Endothelial cell of umbilical vein (primary cell): ENCODE measurements at regions not wholly inside any gene's neighbourhood (a gene's known extent, or its start where the extent isn't known, plus 50 kb on each side); places are given as distances from the start of the nearest gene placed in this dataset.

Experiments
- BruUV-seq: library from RNA; stranded (reverse); fragments of 400-500 nt; replicated peaks from 2 replicates; lab custom pipeline; 2021; lab: Mats Ljungman, UMichigan
- CTCF ChIA-PET: fragments of 300-600, 350-600 bp; sonication (Branson Sonifier 250); formaldehyde crosslinking; loops from one replicate; lab custom pipeline; 2021; ENCODE audit warnings: antibody characterized with exemption, inconsistent platforms; lab: Charles Lee
- POLR2A ChIA-PET: fragments of 300-600, 350-600 bp; sonication (Branson Sonifier 250); formaldehyde crosslinking; loops from one replicate; lab custom pipeline; 2021; ENCODE audit warnings: antibody characterized with exemption, inconsistent platforms; lab: Charles Lee
- DNase-seq: peaks from one replicate; pipeline ENCODE4 v3.0.0-alpha.2; 2011; ENCODE audit warnings: low read depth, low spot score
- FAIRE-seq: peaks from 2 replicates; lab custom pipeline; 2011; peaks lifted over from hg19 to GRCh38; lab: Jason Lieb, UNC
- H2AFZ ChIP-seq: 2 replicates; pipeline ENCODE4 v1.6.0; 2012; ENCODE audit warnings: low read depth, low read length, control low read depth, inconsistent platforms
- H3K27ac ChIP-seq: 2 replicates; pipeline ENCODE4 v1.5.1; 2011; ENCODE audit warnings: low read depth, mild to moderate bottlenecking, control low read depth, low read length, moderate library complexity; ENCODE audit not compliant: insufficient read depth
- H3K27me3 ChIP-seq, 2 experiments: 2 replicates each; pipeline versions ENCODE4 v1.6.0 to v1.6.1; 2011; ENCODE audit warnings: low read length in 2 of 2, mixed read lengths in 1 of 2; ENCODE audit not compliant: control insufficient read depth in 2 of 2, insufficient read depth in 2 of 2
- H3K36me3 ChIP-seq, 2 experiments: 2 replicates in 1 of 2; 3 replicates in 1 of 2; pipeline ENCODE4 v1.5.1; 2011; ENCODE audit warnings: low read length in 2 of 2, mild to moderate bottlenecking in 1 of 2, moderate library complexity in 1 of 2; ENCODE audit not compliant: control insufficient read depth in 2 of 2, insufficient read depth in 2 of 2; ENCODE audit errors: extremely low read depth in 1 of 2
- H3K4me1 ChIP-seq: 3 replicates; pipeline ENCODE4 v1.5.1; 2011; ENCODE audit warnings: mild to moderate bottlenecking, low read length; ENCODE audit not compliant: control insufficient read depth, insufficient read depth; ENCODE audit errors: extremely low read depth
- H3K4me2 ChIP-seq: 2 replicates; pipeline ENCODE4 v1.6.1; 2011; ENCODE audit warnings: low read length, control low read depth, mixed read lengths; ENCODE audit not compliant: insufficient read depth
- H3K4me3 ChIP-seq, 3 experiments: fragments of 200-600 bp in 1 of 3; sonication (generic), shearing (Covaris generic) in 1 of 3; replicated peaks in 1 of 3; 2 replicates each; pipeline ENCODE4 v1.5.1; 2011 to 2016; ENCODE audit warnings: control low read depth in 3 of 3, low read length in 3 of 3, mild to moderate bottlenecking in 2 of 3, inconsistent platforms in 1 of 3, low read depth in 1 of 3, moderate library complexity in 1 of 3; ENCODE audit not compliant: insufficient read depth in 1 of 3
- H3K79me2 ChIP-seq: 2 replicates; pipeline ENCODE4 v1.6.0; 2012; ENCODE audit warnings: low read length, inconsistent platforms; ENCODE audit not compliant: control insufficient read depth, insufficient read depth
- H3K9ac ChIP-seq: replicated peaks from 2 replicates; pipeline ENCODE3; 2011; ENCODE audit warnings: low read length, control low read depth; ENCODE audit not compliant: insufficient read depth; ENCODE audit errors: extremely low read depth
- H3K9me1 ChIP-seq: replicated peaks from 3 replicates; pipeline ENCODE4 v1.6.0; 2011; ENCODE audit warnings: mild to moderate bottlenecking, low read length; ENCODE audit not compliant: control insufficient read depth, insufficient read depth; ENCODE audit errors: extremely low read depth
- H3K9me3 ChIP-seq: replicated peaks from 2 replicates; pipeline ENCODE4 v1.5.1; 2012; ENCODE audit warnings: low read length, inconsistent platforms; ENCODE audit not compliant: control insufficient read depth, insufficient read depth
- H4K20me1 ChIP-seq: replicated peaks from 2 replicates; pipeline ENCODE3; 2011; ENCODE audit warnings: mild to moderate bottlenecking, low read length; ENCODE audit not compliant: control insufficient read depth, insufficient read depth; ENCODE audit errors: extremely low read depth
- CTCF ChIP-seq, 2 donors: IDR thresholded peaks; 1 replicate in 1 of 2; 2 replicates in 1 of 2; pipeline ENCODE4 v1.5.1; 2011; ENCODE audit warnings: low read length in 2 of 2, mild to moderate bottlenecking in 2 of 2, moderate library complexity in 2 of 2, control low read depth in 1 of 2, inconsistent platforms in 1 of 2, low read depth in 1 of 2; ENCODE audit not compliant: insufficient read depth in 1 of 2; ENCODE audit errors: extremely low read depth in 1 of 2
- EZH2 ChIP-seq: IDR thresholded peaks from 2 replicates; pipeline ENCODE4 v1.6.1; 2012; ENCODE audit warnings: borderline replicate concordance, low read depth, mild to moderate bottlenecking, moderate library complexity, low read length, inconsistent platforms; ENCODE audit not compliant: severe bottlenecking
- FOS ChIP-seq: IDR thresholded peaks from 2 replicates; pipeline ENCODE4 v1.6.1; 2011; ENCODE audit warnings: mild to moderate bottlenecking, low read length, moderate library complexity, borderline replicate concordance; ENCODE audit not compliant: insufficient read depth
- GATA2 ChIP-seq: IDR thresholded peaks from 2 replicates; pipeline ENCODE4 v1.7.0; 2011; ENCODE audit warnings: low read depth, mild to moderate bottlenecking, moderate library complexity, mixed read lengths, low read length; ENCODE audit not compliant: insufficient read length, insufficient read depth
- JUN ChIP-seq: IDR thresholded peaks from 2 replicates; pipeline ENCODE4 v1.6.1; 2011; ENCODE audit warnings: borderline replicate concordance, low read depth; ENCODE audit not compliant: insufficient read length, insufficient read depth
- MAX ChIP-seq: IDR thresholded peaks from 2 replicates; pipeline ENCODE4 v1.6.1; 2011; ENCODE audit not compliant: insufficient read depth, insufficient read length
- MYC ChIP-seq: IDR thresholded peaks from one replicate; pipeline ENCODE4 v1.6.1; 2011; ENCODE audit warnings: mild to moderate bottlenecking, low read depth, low read length
- POLR2A ChIP-seq: IDR thresholded peaks from 2 replicates; pipeline ENCODE4 v1.6.1; 2012; ENCODE audit warnings: low read depth, mild to moderate bottlenecking, control low read depth, low read length
- POLR2AphosphoS5 ChIP-seq: IDR thresholded peaks from 2 replicates; pipeline ENCODE4 v1.6.1; 2012; ENCODE audit warnings: low read depth, mild to moderate bottlenecking, control low read depth, low read length, moderate library complexity; ENCODE audit not compliant: insufficient read depth
- dilution Hi-C: fragments of 300-500 bp; cut with MboI; formaldehyde crosslinking; loops from one replicate; pipeline ENCODE4 v1.15.0; 2019; ENCODE audit warnings: low sequenced_read_pairs; ENCODE audit not compliant: extremely low pct_ligation_motif_present
- intact Hi-C: fragments of 100-400 bp; cut with micrococcal nuclease; formaldehyde crosslinking; loops from one replicate; pipeline ENCODE4 v1.10.0; 2022

- H3K9me1 ChIP-seq, result no peaks in the 10 kb centered on the region
- H3K4me2 ChIP-seq, result no peak overlapping the region
- no peak overlapping the region for H2AFZ ChIP-seq
- no TSS peak for BruUV-seq
- H3K4me3 ChIP-seq, result no peak overlapping the region
- no peaks in the 10 kb centered on the region for H3K27me3 ChIP-seq
- intact Hi-C loops (no loop called here), dilution Hi-C loops (no loop called here)
- no peaks in the 10 kb centered on the region for H4K20me1 ChIP-seq
- no peak overlapping the region for H3K27ac ChIP-seq
- ChIA-PET CTCF (interaction anchor here (1.0 kb wide), 1 partner anchor 542 kb away, joined by 3 read pairs; no protein-coding TSS in a partner anchor), POLR2A (no interaction called here)
- FAIRE-seq (no peak), DNase-seq (no peak)
- H3K4me1 ChIP-seq, result no peaks in the 10 kb centered on the region
- no peaks in the 10 kb centered on the region for H3K79me2 ChIP-seq
- no peaks in the 10 kb centered on the region for H3K9me3 ChIP-seq
- H3K36me3 ChIP-seq, result no peaks in the 10 kb centered on the region
- TF ChIP-seq FOS, result no peak
- TF ChIP-seq GATA2, result no peak
- no peak for TF ChIP-seq POLR2AphosphoS5
- TF ChIP-seq MAX, result no peak
- no peak for TF ChIP-seq EZH2
- no peak for TF ChIP-seq POLR2A
- no peak for TF ChIP-seq JUN
- no peak for TF ChIP-seq CTCF (IDR thresholded peaks at IDR 0.05; ENCODE audit: extremely low read depth in 1 of 2, insufficient read depth in 1 of 2, low read depth in 1 of 2, low read length in 2 of 2)
- TF ChIP-seq MYC, result no peak
- H3K9ac ChIP-seq, result no peak overlapping the region
Observed at GRCh38 chr1:91121366-91121765, 99.5 kb upstream of the ZNF644 start.
